ENCODE measurements at regions not wholly inside any gene's neighbourhood (a gene's known extent, or its start where the extent isn't known, plus 50 kb on each side); places are given as distances from the start of the nearest gene placed in this dataset.

- TF ChIP-seq CTCF (IDR thresholded peaks at IDR 0.05; ENCODE audit: extremely low read depth in 1 of 2, insufficient read depth in 1 of 2, low read depth in 1 of 2, low read length in 2 of 2) (no peak), POLR2A (IDR thresholded peaks at IDR 0.05; ENCODE audit: low read depth, low read length) (no peak), POLR2AphosphoS5 (IDR thresholded peaks at IDR 0.05; ENCODE audit: insufficient read depth, low read depth, low read length) (no peak), EZH2 (IDR thresholded peaks at IDR 0.05; ENCODE audit: borderline replicate concordance, low read depth, low read length, severe bottlenecking) (no peak), MAX (IDR thresholded peaks at IDR 0.05; ENCODE audit: insufficient read depth, insufficient read length) (no peak), JUN (IDR thresholded peaks at IDR 0.05; ENCODE audit: borderline replicate concordance, insufficient read depth, insufficient read length, low read depth) (no peak), FOS (IDR thresholded peaks at IDR 0.05; ENCODE audit: borderline replicate concordance, insufficient read depth, low read length) (no peak)
These were observed 1737.8 kb upstream of the PRR20A start for GRCh38 chr13:55402870-55403269.
